Kidney (tissue), 13 donors: ENCODE measurements at regions not wholly inside any gene's neighbourhood (a gene's known extent, or its start where the extent isn't known, plus 50 kb on each side); places are given as distances from the start of the nearest gene placed in this dataset.

Experiments used
- DNase-seq, 5 donors: peaks; one replicate each; pipeline ENCODE4 v3.0.0-alpha.2; 2013 to 2020
- FAIRE-seq: peaks from 2 replicates; lab custom pipeline; 2012; peaks lifted over from hg19 to GRCh38; lab: Jason Lieb, UNC
- H3K27ac ChIP-seq, 2 donors: one replicate each; pipeline ENCODE4 v1.7.0; 2013; ENCODE audit warnings: low read depth in 2 of 2, low read length in 2 of 2, inconsistent platforms in 1 of 2
- H3K27me3 ChIP-seq: one replicate; pipeline ENCODE4 v1.7.1; 2013; ENCODE audit warnings: low read length, inconsistent platforms; ENCODE audit not compliant: control insufficient read depth, insufficient read depth
- H3K36me3 ChIP-seq, 3 donors: one replicate each; pipeline versions ENCODE4 v1.7.0 to v1.7.1; 2013; ENCODE audit warnings: low read length in 3 of 3, control low read depth in 1 of 3, inconsistent platforms in 1 of 3; ENCODE audit not compliant: insufficient read depth in 3 of 3, control insufficient read depth in 2 of 3
- H3K4me1 ChIP-seq, 3 donors: one replicate each; pipeline versions ENCODE4 v1.7.0 to v1.7.1; 2013; ENCODE audit warnings: low read length in 3 of 3, inconsistent platforms in 1 of 3, low read depth in 1 of 3; ENCODE audit not compliant: control insufficient read depth in 2 of 3, insufficient read depth in 2 of 3
- H3K4me3 ChIP-seq, 3 donors: one replicate each; pipeline versions ENCODE4 v1.7.0 to v1.8.1; 2013; ENCODE audit warnings: low read length in 3 of 3, control low read depth in 1 of 3, inconsistent platforms in 1 of 3
- H3K9ac ChIP-seq, 3 donors: one replicate each; pipeline versions ENCODE4 v1.7.0 to v1.7.1; 2013; ENCODE audit warnings: low read length in 3 of 3, control low read depth in 1 of 3, inconsistent platforms in 1 of 3
- H3K9me3 ChIP-seq, 3 donors: one replicate each; pipeline versions ENCODE4 v1.7.0 to v1.7.1; 2013; ENCODE audit warnings: low read length in 3 of 3, control low read depth in 1 of 3, inconsistent platforms in 1 of 3; ENCODE audit not compliant: control insufficient read depth in 2 of 3, insufficient read depth in 1 of 3
- CTCF ChIP-seq: IDR thresholded peaks from 3 replicates; pipeline ENCODE4 v1.5.1; 2012; ENCODE audit warnings: mild to moderate bottlenecking, moderate library complexity, borderline replicate concordance; ENCODE audit not compliant: insufficient read depth; ENCODE audit errors: extremely low read depth
- intact Hi-C: fragments of 100-400 bp; cut with DNase I; formaldehyde crosslinking; loops from one replicate; pipeline ENCODE4 v1.11.1; 2022
- donor health status: control.
- donor health status: control.
- donor health status: control.
- donor health status: control.
- donor health status: control.
- donor health status: DM: yes; HTN: yes; CAD: no.
- donor health status: Normal renal cell carcinoma (clear cell type).

- TF ChIP-seq CTCF: no peak
Observed at GRCh38 chr3:75144406-75144805, 519.7 kb upstream of the FRG2C start.

GRCh38 chr3:75171630-75172230, 492.4 kb upstream of the FRG2C start:
- TF ChIP-seq CTCF: peak; percentile 20
- H3K36me3 ChIP-seq: no peaks in the 10 kb centered on the region
- H3K27me3 ChIP-seq: no peaks in the 10 kb centered on the region
- peak; percentile 81 for FAIRE-seq
- no peak overlapping the region for H3K27ac ChIP-seq
- no peak overlapping the region for H3K9ac ChIP-seq
- intact Hi-C loops: no loop called here
- H3K9me3 ChIP-seq: no peaks in the 10 kb centered on the region
- no peak overlapping the region for H3K4me3 ChIP-seq
- no peaks in the 10 kb centered on the region for H3K4me1 ChIP-seq
- peak in 2 of 5 donors; percentile 14 to 42 for DNase-seq

More at GRCh38 chr3:75144406-75144805, 519.7 kb upstream of the FRG2C start:
- intact Hi-C loops: no loop called here
- no peak overlapping the region for H3K27ac ChIP-seq
- no peaks in the 10 kb centered on the region for H3K36me3 ChIP-seq
- no peak overlapping the region for H3K4me3 ChIP-seq
- no peak overlapping the region for H3K9ac ChIP-seq
- FAIRE-seq (no peak), DNase-seq (no peak)
- H3K4me1 ChIP-seq: no peaks in the 10 kb centered on the region
- no peaks in the 10 kb centered on the region for H3K27me3 ChIP-seq
- H3K9me3 ChIP-seq: no peaks in the 10 kb centered on the region

GRCh38 chr3:75176937-75177336, 487.2 kb upstream of the FRG2C start:
- intact Hi-C loops: no loop called here
- H3K4me3 ChIP-seq: no peak overlapping the region
- no peak for TF ChIP-seq CTCF
- H3K36me3 ChIP-seq: no peaks in the 10 kb centered on the region
- H3K9ac ChIP-seq: no peak overlapping the region
- H3K9me3 ChIP-seq: no peaks in the 10 kb centered on the region
- no peak overlapping the region for H3K27ac ChIP-seq
- no peaks in the 10 kb centered on the region for H3K27me3 ChIP-seq
- DNase-seq (no peak), FAIRE-seq (no peak)
- no peaks in the 10 kb centered on the region for H3K4me1 ChIP-seq
